NCI-H1930 (cell line): ENCODE measurements at regions not wholly inside any gene's neighbourhood (a gene's known extent, or its start where the extent isn't known, plus 50 kb on each side); places are given as distances from the start of the nearest gene placed in this dataset.
"Not testable (repeated sequence)": the region's sequence is repeated elsewhere in the genome, so short reads cannot be mapped to it uniquely, and the experiment has no call there.

Experiments used
- DNase-seq, 2 experiments: peaks; one replicate each; lab custom pipeline; 2025; lab: John Stamatoyannopoulos, UW

DNA sequence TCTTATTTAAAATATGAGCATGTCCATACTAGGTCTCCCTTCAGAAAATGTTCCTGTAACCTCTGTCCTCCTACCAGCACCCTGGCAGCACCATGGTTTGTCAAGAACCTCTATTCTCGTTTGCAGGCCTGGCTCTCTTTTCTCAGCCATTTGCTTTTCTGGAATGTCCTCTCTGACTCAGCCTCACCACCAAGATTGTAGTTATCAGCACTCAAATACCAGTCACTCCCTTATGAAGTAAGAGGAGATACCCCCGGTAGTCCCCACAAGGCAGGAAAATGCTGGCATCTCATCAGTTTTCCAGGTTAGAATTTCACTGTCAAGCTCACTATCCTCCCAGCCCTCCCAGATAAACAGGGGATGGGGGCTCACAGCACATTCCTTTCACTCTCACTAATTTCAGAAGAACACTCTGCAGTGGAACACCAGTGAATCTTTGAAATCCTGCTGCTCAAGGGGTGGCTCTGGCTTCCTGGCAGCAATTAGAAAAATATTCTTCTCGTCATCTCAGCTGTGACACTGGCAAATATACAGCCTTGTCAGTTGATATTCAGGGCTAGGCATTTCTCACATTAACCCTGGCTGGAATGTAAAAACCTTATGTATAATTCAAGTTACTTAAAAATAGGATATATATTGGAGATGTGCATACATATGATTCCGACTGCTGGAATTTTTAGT lies 129.2 kb downstream of the TBX18 start:
- no peak for DNase-seq

DNA sequence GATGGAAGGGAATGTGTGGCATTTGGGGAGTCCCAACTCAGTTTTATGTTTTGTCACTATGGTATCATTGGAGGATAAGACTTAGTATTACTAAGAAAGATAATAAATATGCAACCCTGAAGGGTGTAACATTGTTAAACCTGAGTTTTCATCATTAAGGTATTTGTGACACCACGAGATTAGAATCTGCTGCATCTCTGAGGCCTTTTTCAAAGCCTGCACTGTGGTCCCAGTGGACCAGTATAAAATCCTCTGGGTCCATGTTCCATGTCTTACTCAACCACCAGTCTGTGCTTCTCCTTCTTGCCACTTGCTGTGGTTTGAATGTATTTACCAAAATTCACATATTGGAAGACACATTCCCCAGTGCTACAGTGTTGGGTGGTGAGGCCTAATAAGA lies 130.6 kb downstream of the TBX18 start:
- no peak for DNase-seq

DNA sequence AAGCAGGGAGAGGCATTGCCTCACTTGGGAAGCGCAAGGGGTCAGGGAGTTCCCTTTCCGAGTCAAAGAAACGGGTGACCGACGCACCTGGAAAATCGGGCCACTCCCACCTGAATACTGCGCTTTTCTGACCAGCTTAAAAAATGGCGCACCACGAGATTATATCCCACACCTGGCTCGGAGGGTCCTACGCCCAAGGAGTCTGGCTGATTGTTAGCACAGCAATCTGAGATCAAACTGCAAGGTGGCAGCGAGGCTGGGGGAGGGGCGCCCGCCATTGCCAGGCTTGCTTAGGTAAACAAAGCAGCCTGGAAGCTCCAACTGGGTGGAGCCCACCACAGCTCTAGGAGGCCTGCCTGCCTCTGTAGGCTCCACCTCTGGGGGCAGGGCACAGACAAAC lies 137.9 kb downstream of the TBX18 start:
- DNase-seq = not testable (repeated sequence)

DNA sequence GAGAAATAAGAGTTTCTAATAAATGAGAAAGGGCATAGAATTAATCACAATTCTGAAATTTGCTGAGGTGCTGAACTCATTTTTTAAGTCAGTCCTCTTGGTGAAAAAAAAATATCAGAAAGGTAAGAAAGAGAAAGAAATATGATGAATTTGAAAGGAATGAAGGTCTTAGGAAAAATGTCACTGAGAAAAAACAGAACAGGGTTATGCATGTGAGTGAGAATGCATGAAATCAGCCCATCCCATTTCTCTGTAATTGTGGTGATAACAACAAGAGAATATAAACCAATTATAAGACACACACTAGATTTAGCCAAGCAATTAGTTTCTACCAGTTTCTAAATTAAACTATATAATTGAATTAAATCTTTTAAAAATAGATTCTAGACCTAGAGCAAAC lies 138.9 kb downstream of the TBX18 start:
- no peak for DNase-seq

DNA sequence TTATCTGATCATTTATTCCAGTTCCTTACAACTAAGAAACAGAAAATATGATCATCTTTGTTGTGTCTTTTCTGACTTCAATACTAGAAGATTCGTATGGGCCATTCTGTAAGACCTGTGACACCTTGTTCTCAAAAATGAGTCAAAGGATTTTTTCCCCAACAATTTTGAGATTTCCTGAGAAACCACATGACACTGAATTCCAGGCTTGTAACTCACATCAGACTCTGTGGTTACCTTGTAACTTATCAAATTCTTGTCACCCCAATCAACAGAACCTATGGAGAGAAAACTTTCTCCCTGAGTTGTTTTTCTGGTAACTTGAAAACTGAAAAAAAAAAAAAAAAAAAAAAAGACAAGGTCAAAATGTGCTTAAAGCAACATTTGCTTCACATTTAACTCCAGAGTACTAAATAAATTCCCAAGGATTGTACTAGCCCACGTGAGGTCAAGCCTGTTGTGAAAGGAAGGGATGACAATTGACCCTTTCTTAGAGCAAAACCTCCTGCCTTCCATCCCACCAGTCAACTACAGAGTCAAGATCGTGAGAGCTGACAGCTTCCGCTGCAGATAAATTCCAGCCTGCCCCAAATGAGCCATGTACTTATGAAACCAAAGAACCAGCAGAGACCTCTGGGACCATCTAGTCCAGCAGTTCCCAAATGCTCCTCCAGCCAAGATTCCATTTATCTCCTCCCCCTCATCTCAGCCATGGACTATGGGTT lies 140.3 kb downstream of the TBX18 start:
- DNase-seq = no peak

DNA sequence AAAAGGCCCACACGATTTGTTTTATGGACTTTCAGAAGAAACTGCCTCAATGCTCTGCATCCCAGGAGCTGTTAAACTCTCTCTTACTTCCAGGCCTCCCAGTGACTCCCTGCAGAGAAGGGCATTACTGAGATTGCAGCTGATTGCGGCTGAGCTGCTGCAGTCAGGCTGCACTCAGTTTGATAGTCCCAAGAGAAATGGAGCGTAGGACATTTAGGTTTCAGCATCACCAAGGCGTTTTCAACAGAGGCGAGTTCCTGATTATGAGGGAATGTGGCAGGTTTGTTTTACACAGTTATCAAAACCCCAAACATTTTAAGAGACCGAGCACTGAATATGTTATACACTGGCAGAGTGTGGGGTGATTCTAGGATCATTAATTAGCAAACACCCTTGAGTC lies 145.6 kb downstream of the TBX18 start:
- peak in 1 of 2 experiments; percentile 8 for DNase-seq

DNA sequence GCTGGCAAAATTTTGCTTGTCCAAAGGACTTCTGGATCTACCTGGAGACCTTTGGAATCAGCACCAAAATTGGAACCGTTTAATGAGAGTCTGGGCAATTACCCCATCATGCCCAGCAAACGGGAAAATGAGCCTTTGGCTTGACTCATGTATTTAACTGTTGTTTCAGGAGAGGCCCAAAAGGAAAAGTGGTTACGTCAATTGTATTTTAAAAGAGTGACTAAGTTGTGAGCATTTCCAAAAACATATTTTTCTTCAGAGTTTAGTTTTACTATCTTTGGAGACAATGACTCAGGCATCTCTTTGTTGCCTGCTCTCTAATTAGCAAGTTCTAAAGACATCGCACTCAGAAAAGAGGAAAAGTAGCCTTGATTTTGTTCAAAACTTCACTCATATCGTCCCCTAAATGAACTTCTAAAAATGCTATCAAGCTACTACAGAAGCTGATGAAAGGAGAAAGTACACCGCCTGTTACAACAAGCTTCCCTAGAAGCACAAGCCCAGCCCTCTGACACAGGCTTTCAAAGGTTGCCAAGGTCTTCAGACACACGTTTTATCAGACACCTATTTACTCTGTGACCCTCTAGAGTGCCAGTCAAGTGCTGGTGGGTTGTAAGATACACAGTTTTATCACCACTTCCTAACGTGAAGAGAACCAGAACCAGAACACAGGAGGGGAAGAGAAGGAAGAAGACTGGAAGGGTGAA lies 146.2 kb downstream of the TBX18 start:
- no peak for DNase-seq

DNA sequence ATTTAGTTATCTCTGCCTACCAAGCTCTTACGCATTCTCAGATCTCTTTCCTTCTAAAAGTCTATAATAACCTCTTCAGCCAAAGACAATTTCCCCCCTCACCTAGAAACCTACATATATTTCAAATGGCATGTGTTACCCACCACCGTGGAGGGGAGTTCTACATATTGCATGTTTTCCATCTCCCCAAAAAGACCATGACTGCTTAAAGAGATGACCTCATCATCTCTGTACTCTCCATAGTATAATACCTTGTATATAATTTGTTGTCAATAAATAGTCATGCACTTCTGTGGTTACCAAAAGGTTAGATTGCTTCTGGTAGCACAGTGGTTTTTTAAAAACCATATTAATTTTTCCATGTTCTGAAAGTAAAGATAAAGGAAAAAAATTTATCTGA lies 148.4 kb downstream of the TBX18 start:
- DNase-seq = no peak

DNA sequence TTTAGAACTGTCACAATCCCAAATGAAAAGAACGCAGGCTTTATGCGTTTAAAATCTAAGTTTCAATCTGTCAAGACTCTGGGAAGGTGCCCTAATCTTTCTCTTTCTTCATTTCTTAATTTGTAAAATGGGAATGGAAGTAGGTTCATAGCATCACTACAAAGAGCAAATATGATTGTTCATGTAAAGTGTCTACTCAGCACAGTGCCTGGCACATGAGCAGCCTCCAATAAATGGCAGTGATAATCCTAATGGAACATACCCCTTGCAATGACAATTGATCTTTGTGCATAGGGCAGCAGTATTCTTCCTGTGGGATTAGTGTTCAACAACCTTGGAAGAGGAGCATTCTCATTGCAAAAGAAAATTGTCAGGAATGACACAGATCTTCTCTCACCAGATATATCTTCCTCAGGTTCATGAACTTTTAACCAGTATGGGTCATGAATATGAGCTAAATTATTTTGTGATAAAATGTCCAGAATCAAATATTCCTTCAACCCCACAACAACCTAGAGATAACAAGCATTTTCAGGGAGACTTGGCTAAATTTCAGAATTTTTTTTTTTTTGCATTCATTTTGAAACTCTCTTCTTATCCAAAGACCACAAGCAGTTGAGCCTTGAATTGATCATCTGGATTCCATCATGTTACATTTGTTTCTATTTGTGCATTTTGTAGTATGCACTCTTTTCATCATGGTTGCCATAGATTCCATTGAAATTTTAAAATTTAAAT lies 149.1 kb downstream of the TBX18 start:
- no peak for DNase-seq

DNA sequence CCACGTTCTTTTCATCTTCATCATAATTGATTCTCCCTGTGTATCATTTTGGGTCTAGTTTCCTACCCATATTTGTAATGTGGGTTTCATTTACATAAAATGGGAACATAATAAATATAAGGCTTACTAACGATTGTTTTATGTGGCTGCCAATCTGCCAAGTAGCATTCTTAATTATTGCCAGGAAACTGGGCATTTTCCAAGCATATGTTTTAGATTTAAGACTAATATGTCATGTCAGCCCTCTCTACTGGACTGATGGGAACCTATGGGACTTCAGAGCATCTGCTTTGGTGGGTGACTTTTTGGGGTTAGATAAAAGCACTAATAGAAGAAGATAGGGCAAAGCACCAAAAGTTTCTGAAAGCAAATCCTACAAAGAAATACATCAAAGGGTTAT lies 157.5 kb downstream of the TBX18 start:
- DNase-seq = no peak

DNA sequence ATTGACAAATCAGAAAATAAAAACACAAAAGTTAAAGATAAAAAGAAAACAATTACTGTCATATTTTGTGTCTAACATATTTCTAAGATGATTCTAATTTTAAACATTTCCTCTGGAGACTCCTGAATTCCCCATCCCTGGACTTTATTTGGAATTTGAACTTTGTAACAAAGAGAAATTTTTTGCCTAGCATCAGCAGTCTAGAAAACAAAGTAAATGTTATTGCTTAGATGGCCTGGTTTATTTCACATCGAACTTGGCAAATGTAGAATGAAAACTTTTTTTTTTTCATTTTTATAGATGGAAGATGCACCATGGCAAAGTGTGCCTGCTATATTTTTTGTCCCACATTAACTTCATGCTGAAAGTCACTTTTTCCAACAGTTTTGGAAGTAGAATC lies 159.1 kb downstream of the TBX18 start:
- no peak for DNase-seq

DNA sequence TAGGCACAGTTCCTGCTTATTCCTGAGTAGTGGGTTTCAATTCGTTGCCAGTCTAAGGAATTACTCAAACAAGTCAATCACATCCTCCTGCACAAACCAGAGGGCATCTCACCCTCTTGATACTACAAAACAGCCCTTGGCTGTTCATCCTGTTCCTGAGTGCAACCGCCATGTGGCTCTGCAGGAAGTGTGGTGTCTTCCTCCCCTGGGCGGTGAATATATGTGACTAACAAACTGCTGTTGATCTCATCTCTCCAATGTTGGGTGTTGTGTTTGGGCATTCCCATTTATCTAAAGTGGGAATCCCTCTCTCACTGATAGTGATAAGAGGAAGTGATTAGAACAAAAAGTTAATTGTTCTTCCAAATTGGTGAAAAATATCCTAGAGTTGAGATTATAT lies 163.0 kb downstream of the TBX18 start:
- DNase-seq = no peak

DNA sequence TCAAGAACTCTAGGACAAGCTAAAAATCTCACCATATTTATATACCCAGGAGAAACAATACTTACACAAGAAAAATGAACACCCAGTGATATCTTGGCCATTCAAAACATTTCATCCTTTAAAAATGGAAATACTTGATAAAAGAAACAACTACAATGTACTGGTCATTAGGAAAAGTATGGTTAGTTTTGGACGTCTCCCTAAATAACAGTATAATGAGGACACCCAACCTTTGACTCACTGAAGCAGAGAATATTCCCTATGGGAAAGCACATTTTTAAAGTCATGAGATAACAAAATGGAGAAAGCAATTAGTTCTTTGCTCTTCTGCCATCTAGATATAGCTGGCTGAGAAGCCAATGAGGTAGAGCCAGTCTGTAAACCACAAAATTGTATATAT lies 164.4 kb downstream of the TBX18 start:
- no peak for DNase-seq

DNA sequence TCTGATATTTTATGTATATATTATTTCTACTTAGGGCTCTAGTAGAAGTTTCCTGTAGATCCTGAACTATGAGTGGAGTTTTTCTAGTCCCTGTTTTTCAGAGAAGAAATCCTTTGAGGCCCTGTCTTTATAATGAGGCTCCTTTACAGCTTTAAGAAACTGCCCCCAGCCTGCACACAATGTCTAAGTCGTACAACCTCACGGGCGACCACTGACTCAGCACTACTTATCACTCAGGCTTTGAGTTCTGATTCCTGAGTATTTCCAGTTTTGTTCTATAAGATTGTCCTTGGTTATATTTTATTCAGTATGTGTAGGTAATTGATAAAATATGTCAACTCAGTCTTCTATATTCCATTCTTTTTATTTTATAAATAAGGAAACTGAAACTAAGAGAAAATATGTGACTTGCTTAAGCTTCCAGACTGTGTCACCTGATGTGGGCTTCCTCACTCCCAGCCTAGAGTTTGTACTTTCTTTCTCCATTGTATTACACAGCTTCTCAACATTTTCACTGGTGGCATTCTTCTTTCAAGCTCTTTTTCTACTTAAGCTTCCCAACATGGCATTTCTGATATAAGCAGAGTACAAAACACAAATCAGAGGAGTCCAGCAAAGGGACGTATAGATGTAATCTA lies 167.0 kb downstream of the TBX18 start:
- no peak for DNase-seq

DNA sequence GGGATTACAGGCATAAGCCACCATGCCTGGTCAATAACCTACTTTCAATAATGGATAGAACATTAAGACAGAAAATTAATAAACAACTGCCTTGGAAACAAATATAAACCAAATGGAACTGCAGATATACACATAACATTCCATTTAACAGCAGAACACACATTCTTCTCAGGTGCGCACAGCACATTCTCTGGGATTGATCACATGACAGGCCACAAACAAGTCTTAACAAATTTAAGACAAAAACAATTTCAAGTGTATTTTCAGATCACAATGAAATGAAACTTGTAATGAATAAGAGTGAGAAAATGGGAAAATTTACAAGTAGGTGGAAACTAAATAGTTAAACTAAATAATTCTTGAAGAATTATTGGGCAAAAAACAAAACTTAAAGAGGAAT lies 167.9 kb downstream of the TBX18 start:
- DNase-seq = no peak

DNA sequence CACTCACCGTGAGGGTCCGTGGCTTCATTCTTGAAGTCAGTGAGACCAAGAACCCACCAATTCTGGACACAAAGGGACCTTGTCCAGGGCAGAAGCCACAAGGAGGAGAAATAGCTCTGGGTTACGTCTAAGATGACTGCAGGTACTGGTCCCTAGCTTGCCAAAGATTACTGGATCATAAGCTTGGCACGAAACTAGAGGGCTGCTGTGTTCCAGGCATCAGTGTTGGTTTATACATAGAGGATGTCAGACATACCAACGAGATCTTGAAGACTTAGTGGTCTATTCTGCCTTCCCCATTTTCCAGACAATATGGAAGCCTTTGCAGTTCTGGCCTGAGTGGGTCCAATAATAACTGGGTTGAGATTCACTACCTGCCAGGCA lies 175.7 kb downstream of the TBX18 start:
- no peak for DNase-seq

DNA sequence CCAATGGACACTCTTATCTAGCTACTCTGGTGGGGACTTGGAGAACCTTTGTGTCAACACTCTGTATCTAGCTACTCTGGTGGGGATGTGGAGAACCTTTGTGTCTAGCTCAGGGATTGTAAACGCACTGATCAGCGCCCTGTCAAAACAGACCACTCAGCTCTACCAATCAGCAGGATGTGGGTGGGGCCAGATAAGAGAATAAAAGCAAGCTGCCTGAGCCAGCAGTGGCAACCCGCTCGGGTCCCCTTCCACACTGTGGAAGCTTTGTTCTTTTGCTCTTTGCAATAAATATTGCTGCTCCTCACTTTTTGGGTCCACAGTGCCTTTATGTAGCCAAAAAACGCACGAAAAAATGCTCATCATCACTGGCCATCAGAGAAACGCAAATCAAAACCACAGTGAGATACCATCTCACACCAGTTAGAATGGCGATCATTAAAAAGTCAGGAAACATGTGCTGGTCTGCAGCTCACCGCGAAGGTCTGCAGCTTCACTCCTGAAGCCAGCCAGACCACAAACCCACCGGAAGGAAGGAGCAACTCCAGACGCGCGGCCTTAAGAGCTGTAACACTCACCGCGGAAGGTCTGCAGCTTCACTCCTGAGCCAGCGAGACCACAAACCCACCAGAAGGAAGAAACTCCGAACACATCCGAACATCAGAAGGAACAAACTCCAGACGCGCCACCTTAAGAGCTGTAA lies 176.3 kb downstream of the TBX18 start:
- DNase-seq = not testable (repeated sequence)

DNA sequence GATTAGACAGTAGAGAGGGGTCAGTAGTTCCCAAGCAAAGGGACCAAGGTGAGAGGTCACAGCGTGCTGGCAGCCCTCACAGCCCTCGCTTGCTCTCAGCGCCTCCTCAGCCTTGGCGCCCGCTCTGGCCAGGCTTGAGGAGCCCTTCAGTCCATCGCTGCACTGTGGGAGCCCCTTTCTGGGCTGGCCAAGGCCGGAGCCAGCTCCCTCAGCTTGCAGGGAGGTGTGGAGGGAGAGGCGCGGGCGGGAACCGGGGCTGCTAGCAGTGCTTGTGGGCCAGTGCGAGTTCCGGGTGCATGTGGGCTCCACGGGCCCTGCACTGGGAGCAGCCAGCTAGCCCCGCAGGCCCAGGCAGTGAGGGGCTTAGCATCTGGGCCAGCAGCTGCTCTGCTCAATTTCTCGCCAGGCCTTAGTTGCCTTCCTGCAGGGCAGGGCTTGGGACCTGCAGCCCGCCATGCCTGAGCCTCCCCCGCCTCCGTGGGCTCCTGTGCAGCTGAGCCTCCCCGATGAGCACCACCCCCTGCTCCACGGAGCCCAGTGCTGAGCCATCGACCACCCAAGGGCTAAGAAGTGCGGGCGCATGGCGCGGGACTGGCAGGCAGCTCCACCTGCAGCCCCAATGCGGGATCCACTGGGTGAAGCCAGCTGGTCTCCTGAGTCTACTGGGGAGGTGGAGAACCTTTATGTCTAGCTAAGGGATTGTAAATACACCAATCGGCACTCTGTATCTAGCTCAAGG lies 177.0 kb downstream of the TBX18 start:
- DNase-seq = not testable (repeated sequence)

DNA sequence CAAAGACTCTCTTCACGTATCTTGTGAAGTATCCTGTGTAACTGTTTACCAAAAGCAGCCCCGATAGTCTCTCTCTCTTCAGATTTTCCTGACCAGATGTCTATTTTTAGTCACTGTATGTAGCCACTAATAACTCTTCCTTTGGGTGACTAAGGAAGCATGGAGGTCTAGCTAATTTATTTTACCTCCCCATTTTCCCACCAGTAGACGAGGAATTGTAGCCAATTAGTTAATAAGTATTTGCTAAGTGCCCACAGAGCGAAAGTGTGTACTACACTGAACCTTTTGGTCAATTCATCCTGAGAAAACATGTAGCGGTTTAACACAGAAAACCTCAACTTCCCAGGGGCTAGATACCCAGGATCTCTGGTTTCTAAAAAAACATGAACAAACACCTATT lies 180.6 kb downstream of the TBX18 start:
- DNase-seq = no peak

DNA sequence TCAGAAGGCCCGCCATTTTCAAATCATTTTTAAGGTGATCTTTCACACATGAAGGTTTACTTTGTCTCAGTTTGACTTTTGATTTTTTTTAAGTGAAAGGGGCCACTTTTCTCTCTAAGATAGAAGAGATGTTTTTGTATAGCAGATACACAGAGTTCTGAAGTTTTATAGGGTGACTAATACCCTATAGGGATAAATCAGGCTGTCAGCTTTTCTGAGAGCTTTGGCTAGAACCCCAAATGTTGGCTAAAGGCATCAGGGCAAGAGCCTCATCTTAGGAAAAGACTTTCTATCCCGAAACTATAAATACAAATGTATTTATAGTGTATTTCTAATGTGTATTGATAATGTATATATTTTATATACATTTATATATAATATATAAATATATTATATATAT lies 181.4 kb downstream of the TBX18 start:
- no peak for DNase-seq
